GM21529 (cell line): ENCODE measurements at regions not wholly inside any gene's neighbourhood (a gene's known extent, or its start where the extent isn't known, plus 50 kb on each side); places are given as distances from the start of the nearest gene placed in this dataset.

Source experiments
- ATAC-seq: cut with Tn5 transposase; IDR thresholded peaks from one replicate; pipeline ENCODE4 v1.9.1; 2021; ENCODE audit not compliant: unreplicated experiment

DNA sequence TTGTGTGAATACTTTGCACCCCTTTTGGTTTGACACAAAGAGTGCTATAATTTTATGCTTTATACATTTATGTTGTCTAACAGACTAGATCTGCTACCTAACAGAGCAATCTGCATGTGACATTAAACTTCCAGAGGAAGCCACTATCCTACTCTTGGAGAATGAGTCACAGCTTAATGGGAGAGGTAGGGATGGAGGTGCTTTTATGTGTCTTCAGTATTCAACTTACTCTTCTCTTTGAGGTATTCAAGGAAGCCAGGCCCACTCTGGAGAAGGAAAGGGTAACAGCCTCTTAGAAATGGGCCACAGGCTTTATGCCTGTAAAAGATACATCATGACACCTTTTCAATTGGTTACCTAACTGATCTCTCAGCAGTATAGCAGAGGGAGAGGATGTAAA is 85.8 kb upstream of the NEUROD1 start:
- ATAC-seq = no peak

GRCh38 chr2:181770150-181770549 is 89.8 kb upstream of the NEUROD1 start:
- ATAC-seq = no peak

GRCh38 chr2:181771356-181771755 is 91.0 kb upstream of the NEUROD1 start:
- ATAC-seq = no peak

GRCh38 chr2:181772334-181772733 is 92.0 kb upstream of the NEUROD1 start:
- no peak for ATAC-seq

GRCh38 chr2:181772777-181773176 is 92.5 kb upstream of the NEUROD1 start:
- no peak for ATAC-seq

- ATAC-seq = peak; percentile 59
Observed at GRCh38 chr2:181774685-181775084, 94.4 kb upstream of the NEUROD1 start.

GRCh38 chr2:181776336-181776735 is 96.0 kb upstream of the NEUROD1 start:
- no peak for ATAC-seq

GRCh38 chr2:181777734-181778133 is 97.4 kb upstream of the NEUROD1 start:
- no peak for ATAC-seq

GRCh38 chr2:181778621-181779201 is 98.4 kb upstream of the NEUROD1 start:
- no peak for ATAC-seq

GRCh38 chr2:181779288-181780021 is 99.1 kb upstream of the NEUROD1 start:
- ATAC-seq = no peak

DNA sequence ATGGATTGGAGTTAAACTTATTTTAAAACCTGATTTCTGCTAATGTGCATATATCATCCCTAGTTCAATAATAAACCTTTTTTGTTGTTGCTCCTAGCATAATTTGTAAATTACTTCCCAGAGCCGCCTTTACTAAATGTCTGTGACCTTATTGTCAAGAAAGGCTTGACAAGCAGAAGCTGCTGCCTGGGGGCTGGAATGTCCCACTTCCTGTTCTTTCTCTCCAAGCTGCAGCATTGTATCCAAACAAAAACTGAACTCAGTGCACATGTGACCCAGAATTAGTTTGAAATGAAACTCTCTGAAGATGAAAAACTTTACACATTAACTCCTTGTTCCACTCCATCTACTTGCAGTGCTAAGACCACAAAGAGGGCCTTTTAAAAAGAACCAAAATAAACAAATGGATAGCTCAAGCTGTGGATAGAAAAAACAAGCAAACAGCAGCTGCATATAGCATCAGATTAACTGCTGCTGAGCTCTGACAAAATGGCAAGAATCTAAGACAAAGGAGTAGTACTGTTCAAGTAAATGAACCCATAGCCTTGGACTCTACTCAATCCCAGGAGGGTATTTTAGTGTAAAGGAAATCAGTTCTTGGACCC is 99.8 kb upstream of the NEUROD1 start:
- peak; percentile 68 for ATAC-seq

- ATAC-seq = peak; percentile 27
Observed at GRCh38 chr2:181780657-181781056, 100.3 kb upstream of the NEUROD1 start.

DNA sequence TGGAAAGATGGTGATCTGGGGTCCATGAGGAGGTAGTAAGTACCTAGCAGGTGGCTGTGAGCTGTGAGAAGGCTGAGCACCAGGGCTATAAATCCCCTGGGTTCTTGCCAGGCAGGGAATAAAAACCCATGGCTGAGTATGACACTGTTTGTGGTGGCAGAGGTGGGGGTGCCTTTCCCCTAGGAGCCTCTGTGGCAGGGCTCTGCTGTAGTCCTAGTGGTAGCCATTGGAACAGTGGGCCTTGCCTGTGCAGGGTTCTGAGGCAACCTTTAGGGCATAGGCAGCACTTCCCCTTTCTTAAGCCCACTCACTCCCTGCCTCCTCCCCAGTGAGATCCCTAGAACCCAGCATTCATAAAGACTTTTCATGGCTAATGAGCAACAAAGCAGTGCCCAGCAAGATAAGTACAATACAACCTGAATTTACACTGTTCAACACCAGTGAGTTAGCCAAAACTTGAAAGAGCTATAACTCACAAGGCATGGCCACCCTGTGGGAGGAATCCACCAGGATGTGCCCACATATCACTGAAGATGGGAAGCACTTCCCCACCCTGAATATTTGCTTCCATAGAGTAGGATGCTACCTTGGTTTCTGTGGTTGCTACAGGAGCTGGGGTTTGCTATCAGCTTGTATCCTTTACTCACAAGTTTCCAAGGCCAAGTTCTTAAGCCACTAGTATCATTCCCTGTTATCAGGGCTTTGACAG is 100.9 kb upstream of the NEUROD1 start:
- ATAC-seq = peak; percentile 44

DNA sequence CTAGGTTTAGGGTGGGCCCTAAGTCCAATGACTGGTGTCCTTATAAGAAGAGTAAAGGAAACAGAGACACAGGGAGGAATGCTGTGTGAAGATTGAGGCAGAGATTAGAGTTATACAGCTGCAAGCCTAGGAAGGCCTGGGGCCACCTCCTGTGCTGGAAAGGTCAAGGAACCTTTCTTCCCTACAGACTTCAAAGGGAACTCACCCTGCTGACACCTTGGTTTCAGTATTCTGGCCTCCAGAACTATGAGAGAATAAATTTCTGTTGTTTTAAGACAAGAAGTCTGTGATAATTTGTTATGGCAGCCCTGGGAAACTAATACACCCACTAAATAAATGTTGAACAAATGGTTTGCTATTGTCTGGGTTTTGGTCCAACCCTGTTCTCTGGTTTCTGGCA is 102.3 kb upstream of the NEUROD1 start:
- ATAC-seq = no peak

DNA sequence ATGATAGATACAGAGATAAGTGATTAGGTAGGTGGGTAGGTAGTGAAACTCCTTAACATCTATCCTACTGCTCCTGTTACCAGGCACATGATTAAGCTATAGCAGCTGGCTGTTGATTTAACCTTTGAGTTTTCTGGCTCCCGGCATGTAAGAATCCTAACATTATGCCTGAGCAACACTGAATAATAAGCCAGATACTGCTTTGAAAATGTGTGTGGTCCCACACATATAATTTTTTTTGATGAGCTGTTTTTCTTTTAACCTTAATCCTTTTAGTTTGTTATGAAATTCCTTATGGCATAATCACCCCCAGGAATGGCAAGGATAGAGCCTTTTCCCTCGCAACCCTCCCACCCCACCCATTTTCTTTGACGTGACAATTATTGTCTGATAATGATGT is 104.2 kb upstream of the NEUROD1 start:
- ATAC-seq = no peak

- ATAC-seq = no peak
Observed at GRCh38 chr2:181785691-181786344, 105.5 kb upstream of the NEUROD1 start.

DNA sequence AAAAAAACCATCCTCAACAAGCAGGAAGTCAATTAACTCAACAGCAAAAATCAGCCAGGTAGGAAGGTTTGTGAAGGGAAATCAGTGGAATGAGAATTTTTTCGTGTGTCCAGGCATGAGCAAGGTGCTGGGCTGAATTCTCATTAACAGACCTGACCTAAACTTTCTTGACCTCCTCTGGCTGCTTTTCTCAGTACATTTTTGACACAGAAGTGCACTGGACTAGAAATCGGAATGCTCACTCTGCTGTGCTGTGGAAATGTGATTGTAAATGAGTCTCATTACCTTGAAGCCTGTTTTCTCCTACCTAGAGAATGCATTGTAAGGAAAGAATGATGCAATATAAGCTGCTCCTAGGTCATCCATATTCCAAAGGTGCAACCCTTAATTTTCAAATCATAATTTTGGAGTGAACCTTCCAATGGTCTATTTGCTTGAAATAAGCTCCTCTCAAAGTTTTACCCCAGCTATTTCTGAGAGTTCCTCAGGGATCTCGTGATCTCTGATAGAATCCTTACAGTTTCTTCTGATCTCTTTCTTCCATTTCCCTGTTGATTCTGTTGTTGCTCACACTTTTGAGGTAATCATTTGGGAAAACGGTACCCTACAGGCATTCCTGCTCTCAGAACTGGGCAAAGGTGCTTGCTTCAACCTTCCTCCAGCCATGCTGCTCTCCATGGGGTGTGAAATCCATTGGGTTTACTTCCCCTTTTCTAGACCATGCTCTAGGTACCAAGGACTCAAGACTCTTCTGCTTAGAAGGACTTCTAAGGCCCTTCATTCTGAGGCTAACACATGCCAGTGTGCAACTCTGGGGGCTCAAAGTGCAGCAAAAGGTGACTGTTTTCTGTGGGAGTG is 104.9 kb upstream of the ITPRID2 start:
- no peak for ATAC-seq

GRCh38 chr2:181787310-181788048 is 104.1 kb upstream of the ITPRID2 start:
- ATAC-seq = no peak

GRCh38 chr2:181788897-181789555 is 102.5 kb upstream of the ITPRID2 start:
- ATAC-seq = no peak
